ENCODE measurements at regions not wholly inside any gene's neighbourhood (a gene's known extent, or its start where the extent isn't known, plus 50 kb on each side); places are given as distances from the start of the nearest gene placed in this dataset.

DNA sequence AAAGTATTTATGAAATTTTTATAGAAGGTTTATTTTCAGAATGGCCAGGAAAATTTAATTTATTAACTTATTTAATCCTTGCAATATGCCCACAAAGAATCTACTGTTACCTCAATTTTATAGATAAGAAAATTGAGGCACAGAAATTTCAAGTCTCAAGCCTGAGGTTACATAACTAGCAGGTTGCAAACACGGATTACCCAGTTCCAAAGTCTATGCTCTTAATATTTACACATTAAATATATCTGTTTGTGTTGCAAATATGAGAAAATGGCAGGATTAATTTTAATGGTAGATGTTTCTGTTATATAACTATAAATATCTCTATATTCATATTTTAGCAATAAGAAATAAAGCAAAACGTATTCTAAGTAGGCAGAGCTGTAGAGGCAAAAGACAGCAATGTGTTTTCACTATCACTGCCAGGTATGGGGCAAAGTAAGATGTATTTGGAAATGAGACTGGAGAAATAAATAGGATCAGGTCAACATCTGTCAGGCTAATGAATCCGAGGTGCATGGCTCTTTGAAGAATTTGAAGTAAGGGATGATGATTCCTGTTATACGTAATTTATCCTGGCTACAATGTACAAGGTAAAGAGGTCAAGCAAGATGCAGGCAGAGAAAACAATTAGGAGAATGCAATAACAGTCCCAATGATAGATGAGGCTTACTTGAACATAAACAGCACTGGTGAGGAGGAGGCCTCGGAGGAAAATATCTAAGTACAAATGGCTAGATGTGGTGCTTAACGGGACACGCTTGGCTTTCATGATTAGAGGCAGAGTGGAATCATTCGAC lies 354.1 kb upstream of the VSTM2A start:
- TF ChIP-seq EZH2phosphoT487 (IDR thresholded peaks at IDR 0.05; ENCODE audit: borderline replicate concordance) (no peak), SIN3A (IDR thresholded peaks at IDR 0.05; ENCODE audit: low read depth) (no peak)
- TF ChIP-seq, protein P1, sequence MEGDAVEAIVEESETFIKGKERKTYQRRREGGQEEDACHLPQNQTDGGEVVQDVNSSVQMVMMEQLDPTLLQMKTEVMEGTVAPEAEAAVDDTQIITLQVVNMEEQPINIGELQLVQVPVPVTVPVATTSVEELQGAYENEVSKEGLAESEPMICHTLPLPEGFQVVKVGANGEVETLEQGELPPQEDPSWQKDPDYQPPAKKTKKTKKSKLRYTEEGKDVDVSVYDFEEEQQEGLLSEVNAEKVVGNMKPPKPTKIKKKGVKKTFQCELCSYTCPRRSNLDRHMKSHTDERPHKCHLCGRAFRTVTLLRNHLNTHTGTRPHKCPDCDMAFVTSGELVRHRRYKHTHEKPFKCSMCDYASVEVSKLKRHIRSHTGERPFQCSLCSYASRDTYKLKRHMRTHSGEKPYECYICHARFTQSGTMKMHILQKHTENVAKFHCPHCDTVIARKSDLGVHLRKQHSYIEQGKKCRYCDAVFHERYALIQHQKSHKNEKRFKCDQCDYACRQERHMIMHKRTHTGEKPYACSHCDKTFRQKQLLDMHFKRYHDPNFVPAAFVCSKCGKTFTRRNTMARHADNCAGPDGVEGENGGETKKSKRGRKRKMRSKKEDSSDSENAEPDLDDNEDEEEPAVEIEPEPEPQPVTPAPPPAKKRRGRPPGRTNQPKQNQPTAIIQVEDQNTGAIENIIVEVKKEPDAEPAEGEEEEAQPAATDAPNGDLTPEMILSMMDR (IDR thresholded peaks at IDR 0.05 in 2 of 3, conservative IDR thresholded peaks at IDR 0.05 in 1 of 3; ENCODE audit: borderline replicate concordance in 1 of 3, insufficient read depth in 1 of 3, low read depth in 2 of 3, low read length in 2 of 3) = no peak

Measured in HCT116 (cell line).